SK-N-SH (cell line): ENCODE measurements at regions not wholly inside any gene's neighbourhood (a gene's known extent, or its start where the extent isn't known, plus 50 kb on each side); places are given as distances from the start of the nearest gene placed in this dataset.

Experiments used
- CTCF ChIA-PET: fragments of 300-600, 350-600 bp; formaldehyde crosslinking; extraction: SDS; loops from one replicate; lab custom pipeline; 2021; lab: Yijun Ruan, JAX
- POLR2A ChIA-PET: fragments of 350-600 bp; sonication (Branson Sonifier 250); formaldehyde crosslinking; extraction: SDS; loops from one replicate; lab custom pipeline; 2020; ENCODE audit warnings: antibody characterized with exemption, inconsistent platforms; lab: Yijun Ruan, JAX
- DNase-seq: peaks from one replicate; pipeline ENCODE4 v3.0.0; 2012
- H2AFZ ChIP-seq: fragments of 200-600 bp; sonication (generic); 2 replicates; pipeline ENCODE4 v1.8.1; 2016; ENCODE audit warnings: antibody characterized with exemption, mild to moderate bottlenecking, low read depth
- H3F3A ChIP-seq: fragments of 200-600 bp; sonication (generic); replicated peaks from 2 replicates; pipeline ENCODE3; 2016; ENCODE audit warnings: antibody characterized with exemption, mild to moderate bottlenecking; ENCODE audit not compliant: insufficient read depth
- H3K27ac ChIP-seq, 2 experiments: fragments of 200-500 bp in 1 of 2; fragments of 200-600 bp in 1 of 2; sonication (Bioruptor generic) in 1 of 2; sonication (generic), shearing (Covaris generic) in 1 of 2; 2 replicates each; pipeline versions ENCODE4 v1.5.1 to v1.6.1; 2014 to 2016; ENCODE audit warnings: low read depth in 2 of 2, inconsistent platforms in 1 of 2, low read length in 1 of 2, mild to moderate bottlenecking in 1 of 2, mixed read lengths in 1 of 2
- H3K27me3 ChIP-seq: fragments of 200-600 bp; sonication (generic), shearing (Covaris generic); 2 replicates; pipeline ENCODE4 v1.6.1; 2016; ENCODE audit warnings: mixed run types; ENCODE audit not compliant: insufficient read depth
- H3K36me3 ChIP-seq, 2 experiments: fragments of 200-500 bp in 1 of 2; fragments of 200-600 bp in 1 of 2; sonication (Bioruptor generic) in 1 of 2; sonication (generic) in 1 of 2; replicated peaks in 1 of 2; 2 replicates each; pipeline versions ENCODE3 to v1.5.1; 2014 to 2016; ENCODE audit warnings: low read length in 1 of 2, mild to moderate bottlenecking in 1 of 2; ENCODE audit not compliant: insufficient read depth in 2 of 2, control insufficient read depth in 1 of 2
- H3K4me1 ChIP-seq, 2 experiments: fragments of 200-500 bp in 1 of 2; fragments of 200-600 bp in 1 of 2; sonication (Bioruptor generic) in 1 of 2; sonication (generic), shearing (Covaris generic) in 1 of 2; 2 replicates each; pipeline versions ENCODE4 v1.5.1 to v1.6.1; 2014 to 2016; ENCODE audit warnings: low read depth in 1 of 2, low read length in 1 of 2, mixed run types in 1 of 2; ENCODE audit not compliant: insufficient read depth in 2 of 2, control insufficient read depth in 1 of 2
- H3K4me2 ChIP-seq: fragments of 200-600 bp; sonication (generic), shearing (Covaris generic); 2 replicates; pipeline ENCODE4 v1.6.1; 2017; ENCODE audit warnings: mixed run types
- H3K4me3 ChIP-seq, 2 experiments: fragments of 200-500 bp in 1 of 2; fragments of 200-600 bp in 1 of 2; sonication (Bioruptor generic) in 1 of 2; sonication (generic), shearing (Covaris generic) in 1 of 2; 2 replicates each; pipeline versions ENCODE4 v1.5.1 to v1.8.1; 2014 to 2016; ENCODE audit warnings: low read depth in 2 of 2, inconsistent platforms in 1 of 2, low read length in 1 of 2, mild to moderate bottlenecking in 1 of 2, mixed read lengths in 1 of 2, moderate library complexity in 1 of 2
- H3K79me2 ChIP-seq: fragments of 200-600 bp; sonication (generic); 2 replicates; pipeline ENCODE4 v1.8.1; 2017; ENCODE audit warnings: mild to moderate bottlenecking; ENCODE audit not compliant: insufficient read depth
- H3K9ac ChIP-seq: fragments of 200-600 bp; sonication (generic); 2 replicates; pipeline ENCODE4 v1.6.1; 2017; ENCODE audit warnings: mixed run types
- H3K9me2 ChIP-seq: fragments of 200-600 bp; sonication (generic); 2 replicates; pipeline ENCODE4 v1.6.1; 2017; ENCODE audit warnings: mixed run types
- H3K9me3 ChIP-seq: fragments of 200-600 bp; sonication (generic); 2 replicates; pipeline ENCODE4 v1.6.1; 2017; ENCODE audit warnings: mixed run types, mild to moderate bottlenecking, moderate library complexity
- H4K20me1 ChIP-seq: fragments of 200-600 bp; sonication (generic); 2 replicates; pipeline ENCODE4 v1.6.1; 2017; ENCODE audit warnings: mild to moderate bottlenecking, mixed run types; ENCODE audit not compliant: insufficient read depth
- ELF1 ChIP-seq: IDR thresholded peaks from 2 replicates; pipeline ENCODE4 v1.4.0; 2012
- FOXM1 ChIP-seq: IDR thresholded peaks from 2 replicates; pipeline ENCODE4 v1.4.0; 2012; ENCODE audit warnings: low read depth, mild to moderate bottlenecking
- GABPA ChIP-seq: IDR thresholded peaks from 2 replicates; pipeline ENCODE4 v1.4.0; 2012; ENCODE audit warnings: low read depth, mild to moderate bottlenecking
- NRF1 ChIP-seq: IDR thresholded peaks from 2 replicates; pipeline ENCODE4 v1.6.1; 2012; ENCODE audit warnings: low read depth, mild to moderate bottlenecking, low read length
- TCF12 ChIP-seq: IDR thresholded peaks from 2 replicates; pipeline ENCODE4 v1.4.0; 2012
- WGBS: methylation state at CpG from one replicate; pipeline ENCODE4 v1.1.6; 2017; ENCODE audit warnings: low lambda C conversion rate; 5-methylcytosine and 5-hydroxymethylcytosine counted together
- TF ChIP-seq, protein P1 (sequence below): IDR thresholded peaks from 2 replicates; pipeline ENCODE4 v1.4.0; 2012; ENCODE audit warnings: low read depth, borderline replicate concordance
- TF ChIP-seq, protein P2 (sequence below): fragments of 150-350 bp; IDR thresholded peaks from 2 replicates; pipeline ENCODE4 v1.6.1; 2017; ENCODE audit warnings: antibody characterized with exemption, low read length, low read depth, borderline replicate concordance

DNA sequence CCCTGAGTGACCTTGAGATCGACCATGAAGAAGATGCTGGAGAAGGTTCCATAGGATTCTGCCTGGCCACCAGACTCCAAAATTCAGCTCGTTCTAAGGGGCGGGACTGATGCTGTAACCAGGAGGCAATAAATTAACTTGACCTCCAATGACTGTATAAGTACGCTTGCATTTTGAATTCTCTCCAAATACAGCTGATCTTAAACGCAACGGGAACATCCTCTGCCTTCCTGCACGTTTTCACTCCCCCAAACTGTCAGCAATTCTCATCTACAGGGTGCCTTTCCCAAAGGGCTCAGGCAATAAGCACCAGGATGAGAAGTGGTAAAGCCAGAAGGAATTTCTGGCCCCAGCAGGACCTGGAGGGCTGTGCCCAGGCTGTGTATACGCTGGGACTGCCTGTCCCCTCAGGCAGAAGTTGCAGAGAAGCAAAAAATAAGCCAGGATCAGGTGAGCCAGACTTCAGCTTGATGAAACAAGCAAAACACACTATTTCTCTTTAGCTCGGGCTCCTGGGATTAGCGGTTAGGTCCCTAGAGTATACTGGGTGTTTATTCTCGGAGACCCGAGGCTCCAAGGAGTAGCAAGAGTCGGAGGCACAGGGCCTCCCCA, 124.8 kb downstream of the LRIG2 start:
- CTCF ChIA-PET: interaction anchor here (1.3 to 1.7 kb wide), 3 partner anchors 12 to 125 kb away, joined by 3 to 4 read pairs (median 3); no protein-coding TSS in a partner anchor
- TF ChIP-seq, protein P1, sequence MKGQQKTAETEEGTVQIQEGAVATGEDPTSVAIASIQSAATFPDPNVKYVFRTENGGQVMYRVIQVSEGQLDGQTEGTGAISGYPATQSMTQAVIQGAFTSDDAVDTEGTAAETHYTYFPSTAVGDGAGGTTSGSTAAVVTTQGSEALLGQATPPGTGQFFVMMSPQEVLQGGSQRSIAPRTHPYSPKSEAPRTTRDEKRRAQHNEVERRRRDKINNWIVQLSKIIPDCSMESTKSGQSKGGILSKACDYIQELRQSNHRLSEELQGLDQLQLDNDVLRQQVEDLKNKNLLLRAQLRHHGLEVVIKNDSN: no peak
- TF ChIP-seq, all 33 proteins: peak for 0

DNA sequence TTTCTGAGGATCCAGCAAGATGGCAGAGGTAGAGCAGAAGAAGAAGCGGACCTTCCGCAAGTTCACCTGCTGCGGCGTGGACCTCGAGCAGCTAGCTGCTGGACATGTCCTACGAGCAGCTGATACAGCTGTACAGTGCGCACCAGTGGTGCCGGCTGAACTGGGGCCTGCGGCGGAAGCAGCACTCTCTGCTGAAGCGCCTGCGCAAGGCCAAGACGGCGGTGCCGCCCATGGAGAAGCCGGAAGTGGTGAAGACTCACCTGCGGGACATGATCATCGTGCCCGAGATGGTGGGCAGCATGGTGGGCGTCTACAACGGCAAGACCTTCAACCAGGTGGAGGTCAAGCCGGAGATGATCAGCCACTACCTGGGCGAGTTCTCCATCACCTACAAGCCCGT, 125.8 kb downstream of the LRIG2 start:
- no peaks in the 10 kb centered on the region for H3K9me3 ChIP-seq
- H3K36me3 ChIP-seq: no peaks in the 10 kb centered on the region
- H3K9me2 ChIP-seq: no peaks in the 10 kb centered on the region
- no peaks in the 10 kb centered on the region for H3K79me2 ChIP-seq
- H3K27ac ChIP-seq: no peak overlapping the region
- no peaks in the 10 kb centered on the region for H4K20me1 ChIP-seq
- H3K27me3 ChIP-seq: no peaks in the 10 kb centered on the region
- H3F3A ChIP-seq: no peaks in the 10 kb centered on the region
- no peak overlapping the region for H3K4me3 ChIP-seq
- TF ChIP-seq, protein P2, sequence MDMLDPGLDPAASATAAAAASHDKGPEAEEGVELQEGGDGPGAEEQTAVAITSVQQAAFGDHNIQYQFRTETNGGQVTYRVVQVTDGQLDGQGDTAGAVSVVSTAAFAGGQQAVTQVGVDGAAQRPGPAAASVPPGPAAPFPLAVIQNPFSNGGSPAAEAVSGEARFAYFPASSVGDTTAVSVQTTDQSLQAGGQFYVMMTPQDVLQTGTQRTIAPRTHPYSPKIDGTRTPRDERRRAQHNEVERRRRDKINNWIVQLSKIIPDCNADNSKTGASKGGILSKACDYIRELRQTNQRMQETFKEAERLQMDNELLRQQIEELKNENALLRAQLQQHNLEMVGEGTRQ: no peak
- TF ChIP-seq FOXM1: no peak
- no peak for TF ChIP-seq GABPA
- TF ChIP-seq ELF1: no peak
- TF ChIP-seq NRF1: no peak
- no peak for DNase-seq
- ChIA-PET CTCF (interaction anchor here (1.5 kb wide), 1 partner anchor 11 kb away, joined by 3 read pairs; no protein-coding TSS in a partner anchor), POLR2A (no interaction called here)
- no peak overlapping the region for H2AFZ ChIP-seq
- H3K4me2 ChIP-seq: no peak overlapping the region
- H3K9ac ChIP-seq: no peak overlapping the region
- WGBS: 92% methylated on average over 19 of the region's 24 CpGs
- peaks cover 0 to 8% of the 10 kb centered on the region in 2 experiments; a peak in 1 of 4 replicates for H3K4me1 ChIP-seq

More for the DNA sequence above, 124.8 kb downstream of the LRIG2 start:
- H3K27me3 ChIP-seq: no peaks in the 10 kb centered on the region
- no peaks in the 10 kb centered on the region for H3K36me3 ChIP-seq
- no peak overlapping the region for H3K4me2 ChIP-seq
- H3K79me2 ChIP-seq: no peaks in the 10 kb centered on the region
- H3K9me3 ChIP-seq: no peaks in the 10 kb centered on the region
- H3K9me2 ChIP-seq: no peaks in the 10 kb centered on the region
- H3K9ac ChIP-seq: no peak overlapping the region
- H3K4me1 ChIP-seq: peaks cover 0 to 8% of the 10 kb centered on the region in 2 experiments; a peak in 1 of 4 replicates
- no peak overlapping the region for H2AFZ ChIP-seq
- WGBS: 77% methylated on average over 10 of the region's 13 CpGs
- DNase-seq: no peak
- no peak overlapping the region for H3K4me3 ChIP-seq
- no peaks in the 10 kb centered on the region for H3F3A ChIP-seq
- no peaks in the 10 kb centered on the region for H4K20me1 ChIP-seq
- H3K27ac ChIP-seq: no peak overlapping the region; a peak in 1 of 4 replicates
- POLR2A ChIA-PET: no interaction called here

DNA sequence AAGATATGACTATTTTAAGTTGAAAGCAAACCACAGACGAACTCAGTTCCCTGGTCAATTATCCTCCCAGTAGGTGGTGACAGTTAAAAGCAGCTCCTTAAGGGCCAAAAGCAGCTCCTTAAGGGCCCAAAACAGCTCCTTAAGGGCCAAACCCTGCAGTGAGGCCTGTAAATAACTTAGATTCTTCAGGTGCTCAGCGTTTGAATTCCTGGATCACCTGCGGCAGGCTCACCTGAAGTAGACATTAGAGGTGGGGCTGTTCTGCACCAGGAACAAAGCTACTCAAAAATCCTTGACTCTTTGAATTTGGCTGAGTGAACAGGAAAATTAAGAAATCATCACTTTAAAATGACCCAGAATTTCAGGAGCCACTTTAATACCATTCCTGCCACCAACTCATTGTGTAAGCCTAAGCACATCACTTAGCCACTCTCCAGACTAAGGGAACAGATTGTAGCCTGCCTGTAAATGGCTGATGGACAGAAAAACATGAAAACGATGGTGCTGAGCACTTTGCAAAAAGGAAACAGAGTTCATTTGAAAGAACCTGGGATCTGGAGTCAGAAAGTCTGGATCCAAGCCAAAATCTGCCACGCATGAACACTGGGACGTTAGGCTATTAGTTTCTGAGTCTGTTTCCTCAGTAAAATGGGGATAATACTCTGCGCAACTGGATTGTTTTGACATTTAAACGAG, 126.9 kb downstream of the LRIG2 start:
- H3K9me2 ChIP-seq: no peaks in the 10 kb centered on the region
- H3K4me3 ChIP-seq: no peak overlapping the region
- TF ChIP-seq TCF12 (no peak), FOXM1 (no peak)
- H3K4me2 ChIP-seq: no peak overlapping the region
- peak; percentile 57 for DNase-seq
- H3K9me3 ChIP-seq: no peaks in the 10 kb centered on the region
- H4K20me1 ChIP-seq: no peaks in the 10 kb centered on the region
- H3K4me1 ChIP-seq: peaks cover 0 to 8% of the 10 kb centered on the region in 2 experiments; a peak in 1 of 4 replicates
- CTCF ChIA-PET: interaction anchor here (0.8 to 1.1 kb wide), 2 partner anchors 11 to 48 kb away, joined by 3 read pairs; no protein-coding TSS in a partner anchor
- 54% methylated on average over 8 of the region's 8 CpGs for WGBS
- no peak overlapping the region for H2AFZ ChIP-seq
- no peak overlapping the region for H3K9ac ChIP-seq
- no peaks in the 10 kb centered on the region for H3K36me3 ChIP-seq
- H3K27ac ChIP-seq: peak overlapping the region in 1 of 2 experiments; percentile 81; a peak in 2 of 4 replicates
- POLR2A ChIA-PET: no interaction called here
- H3F3A ChIP-seq: no peaks in the 10 kb centered on the region
- H3K79me2 ChIP-seq: no peaks in the 10 kb centered on the region
- no peaks in the 10 kb centered on the region for H3K27me3 ChIP-seq
